Peyer's patch (tissue), 4 donors: ENCODE measurements at regions not wholly inside any gene's neighbourhood (a gene's known extent, or its start where the extent isn't known, plus 50 kb on each side); places are given as distances from the start of the nearest gene placed in this dataset.

Source experiments
- POLR2A ChIP-seq, 2 donors: fragments of 450-650 bp; IDR thresholded peaks; one replicate each; pipeline ENCODE4 v1.5.1; 2017; ENCODE audit warnings: antibody characterized with exemption in 2 of 2, mild to moderate bottlenecking in 2 of 2, moderate library complexity in 2 of 2
- TF ChIP-seq, protein P1 (sequence below), 6 experiments: fragments of 450-650 bp in 4 of 6; fragments of 200-600 bp in 2 of 6; sonication (generic) in 1 of 6; IDR thresholded peaks; one replicate each; pipeline ENCODE4 v1.5.1; 2017 to 2019; ENCODE audit warnings: antibody characterized with exemption in 6 of 6, mild to moderate bottlenecking in 3 of 6, moderate library complexity in 1 of 6

GRCh38 chr10:57096044-57096443, 735.0 kb upstream of the ZWINT start:
- TF ChIP-seq, protein P1, sequence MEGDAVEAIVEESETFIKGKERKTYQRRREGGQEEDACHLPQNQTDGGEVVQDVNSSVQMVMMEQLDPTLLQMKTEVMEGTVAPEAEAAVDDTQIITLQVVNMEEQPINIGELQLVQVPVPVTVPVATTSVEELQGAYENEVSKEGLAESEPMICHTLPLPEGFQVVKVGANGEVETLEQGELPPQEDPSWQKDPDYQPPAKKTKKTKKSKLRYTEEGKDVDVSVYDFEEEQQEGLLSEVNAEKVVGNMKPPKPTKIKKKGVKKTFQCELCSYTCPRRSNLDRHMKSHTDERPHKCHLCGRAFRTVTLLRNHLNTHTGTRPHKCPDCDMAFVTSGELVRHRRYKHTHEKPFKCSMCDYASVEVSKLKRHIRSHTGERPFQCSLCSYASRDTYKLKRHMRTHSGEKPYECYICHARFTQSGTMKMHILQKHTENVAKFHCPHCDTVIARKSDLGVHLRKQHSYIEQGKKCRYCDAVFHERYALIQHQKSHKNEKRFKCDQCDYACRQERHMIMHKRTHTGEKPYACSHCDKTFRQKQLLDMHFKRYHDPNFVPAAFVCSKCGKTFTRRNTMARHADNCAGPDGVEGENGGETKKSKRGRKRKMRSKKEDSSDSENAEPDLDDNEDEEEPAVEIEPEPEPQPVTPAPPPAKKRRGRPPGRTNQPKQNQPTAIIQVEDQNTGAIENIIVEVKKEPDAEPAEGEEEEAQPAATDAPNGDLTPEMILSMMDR (IDR thresholded peaks at IDR 0.05) = no peak
- TF ChIP-seq POLR2A (IDR thresholded peaks at IDR 0.05) = no peak
